ENCODE measurements at regions not wholly inside any gene's neighbourhood (a gene's known extent, or its start where the extent isn't known, plus 50 kb on each side); places are given as distances from the start of the nearest gene placed in this dataset.

DNA sequence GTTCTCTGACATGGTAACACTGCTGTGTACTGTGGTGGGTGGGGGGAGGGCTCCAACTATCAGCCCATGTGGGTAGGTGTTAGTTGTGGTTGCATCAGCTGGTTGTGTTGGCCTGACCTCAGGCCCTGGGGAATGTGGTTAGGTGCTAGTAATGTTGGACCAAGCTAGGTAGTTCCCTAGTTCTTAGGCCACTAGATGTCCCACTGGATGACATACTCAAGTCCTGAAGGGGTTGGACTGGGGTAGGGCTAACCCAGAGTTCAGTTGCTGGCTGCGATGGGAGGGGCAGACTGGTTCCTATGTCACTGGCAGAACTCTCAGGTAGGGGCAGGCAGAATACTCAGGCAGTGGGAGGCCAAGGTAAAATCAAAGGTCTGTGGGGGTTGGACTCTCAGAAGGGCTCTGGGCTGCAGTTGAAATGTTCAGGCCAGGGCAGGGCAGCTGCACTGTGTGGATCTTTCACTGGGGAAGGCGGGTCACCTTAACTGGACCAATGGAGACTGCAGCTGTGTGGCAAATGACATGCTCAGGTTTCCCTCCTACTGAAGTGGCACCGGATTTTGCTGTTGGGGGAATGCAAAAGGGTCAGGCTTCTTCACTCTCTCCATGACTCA lies 870.7 kb downstream of the LRRIQ3 start:
- Histone ChIP-seq H3K9ac (ENCODE audit: low read length) (no peak overlapping the region), H3K4me3 (ENCODE audit: insufficient read depth, low read length, poor library complexity, severe bottlenecking) (no peak overlapping the region), H4K20me1 (ENCODE audit: low read depth, low read length) (no peaks in the 10 kb centered on the region), H3K27me3 (ENCODE audit: low read length) (no peaks in the 10 kb centered on the region), H2AFZ (ENCODE audit: low read depth, low read length, severe bottlenecking) (no peak overlapping the region), H3K9me2 (replicated peaks; ENCODE audit: insufficient read depth, low read length) (no peaks in the 10 kb centered on the region), H3K36me3 (ENCODE audit: low read length) (no peaks in the 10 kb centered on the region), H3K79me2 (ENCODE audit: insufficient read depth, low read length) (no peaks in the 10 kb centered on the region), H3K27ac (ENCODE audit: low read depth, low read length) (no peak overlapping the region), H3K9me3 (ENCODE audit: insufficient read depth, low read length) (no peaks in the 10 kb centered on the region), H3F3A (ENCODE audit: insufficient read depth) (no peaks in the 10 kb centered on the region), H3K4me2 (ENCODE audit: low read depth, low read length, poor library complexity, severe bottlenecking) (no peak overlapping the region)
- TF ChIP-seq EZH2phosphoT487 (conservative IDR thresholded peaks at IDR 0.05; ENCODE audit: low read length), result no peak
- TF ChIP-seq, protein P1, sequence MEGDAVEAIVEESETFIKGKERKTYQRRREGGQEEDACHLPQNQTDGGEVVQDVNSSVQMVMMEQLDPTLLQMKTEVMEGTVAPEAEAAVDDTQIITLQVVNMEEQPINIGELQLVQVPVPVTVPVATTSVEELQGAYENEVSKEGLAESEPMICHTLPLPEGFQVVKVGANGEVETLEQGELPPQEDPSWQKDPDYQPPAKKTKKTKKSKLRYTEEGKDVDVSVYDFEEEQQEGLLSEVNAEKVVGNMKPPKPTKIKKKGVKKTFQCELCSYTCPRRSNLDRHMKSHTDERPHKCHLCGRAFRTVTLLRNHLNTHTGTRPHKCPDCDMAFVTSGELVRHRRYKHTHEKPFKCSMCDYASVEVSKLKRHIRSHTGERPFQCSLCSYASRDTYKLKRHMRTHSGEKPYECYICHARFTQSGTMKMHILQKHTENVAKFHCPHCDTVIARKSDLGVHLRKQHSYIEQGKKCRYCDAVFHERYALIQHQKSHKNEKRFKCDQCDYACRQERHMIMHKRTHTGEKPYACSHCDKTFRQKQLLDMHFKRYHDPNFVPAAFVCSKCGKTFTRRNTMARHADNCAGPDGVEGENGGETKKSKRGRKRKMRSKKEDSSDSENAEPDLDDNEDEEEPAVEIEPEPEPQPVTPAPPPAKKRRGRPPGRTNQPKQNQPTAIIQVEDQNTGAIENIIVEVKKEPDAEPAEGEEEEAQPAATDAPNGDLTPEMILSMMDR (IDR thresholded peaks at IDR 0.05; ENCODE audit: insufficient read depth, low read length, poor library complexity, severe bottlenecking), result no peak

DNA sequence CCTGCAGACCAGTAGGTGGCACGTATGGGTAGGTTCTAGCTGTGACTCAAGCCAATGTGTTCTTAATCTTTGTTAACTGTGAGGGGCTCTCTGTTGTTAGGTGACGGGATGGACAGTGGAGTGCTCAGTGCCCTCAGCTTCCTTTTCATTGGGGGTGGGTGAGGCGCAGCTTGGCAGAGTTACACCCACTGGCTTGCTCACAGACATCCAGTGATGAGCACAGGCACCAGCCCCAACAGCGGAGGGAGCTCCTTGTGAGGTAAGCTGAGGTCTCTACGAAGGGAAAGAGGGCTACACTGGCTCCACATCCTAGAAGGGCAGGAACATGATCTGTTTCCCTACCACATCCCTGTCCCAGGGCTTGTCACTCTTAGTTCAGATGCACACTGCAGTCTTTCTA lies 871.3 kb downstream of the LRRIQ3 start:
- H4K20me1 ChIP-seq (ENCODE audit: low read depth, low read length), result no peaks in the 10 kb centered on the region
- no peak overlapping the region for H3K9ac ChIP-seq (ENCODE audit: low read length)
- H3K36me3 ChIP-seq (ENCODE audit: low read length), result no peaks in the 10 kb centered on the region
- H3K79me2 ChIP-seq (ENCODE audit: insufficient read depth, low read length), result no peaks in the 10 kb centered on the region
- H3K4me3 ChIP-seq (ENCODE audit: insufficient read depth, low read length, poor library complexity, severe bottlenecking), result no peak overlapping the region
- H3K9me2 ChIP-seq (replicated peaks; ENCODE audit: insufficient read depth, low read length), result no peaks in the 10 kb centered on the region
- H3K27me3 ChIP-seq (ENCODE audit: low read length), result no peaks in the 10 kb centered on the region
- H3K9me3 ChIP-seq (ENCODE audit: insufficient read depth, low read length), result no peaks in the 10 kb centered on the region
- no peak overlapping the region for H2AFZ ChIP-seq (ENCODE audit: low read depth, low read length, severe bottlenecking)
- TF ChIP-seq, protein P1 (IDR thresholded peaks at IDR 0.05; ENCODE audit: insufficient read depth, low read length, poor library complexity, severe bottlenecking), result no peak
- no peak for TF ChIP-seq EZH2phosphoT487 (conservative IDR thresholded peaks at IDR 0.05; ENCODE audit: low read length)
- no peak overlapping the region for H3K27ac ChIP-seq (ENCODE audit: low read depth, low read length)
- H3K4me2 ChIP-seq (ENCODE audit: low read depth, low read length, poor library complexity, severe bottlenecking), result no peak overlapping the region
- H3F3A ChIP-seq (ENCODE audit: insufficient read depth), result no peaks in the 10 kb centered on the region

DNA sequence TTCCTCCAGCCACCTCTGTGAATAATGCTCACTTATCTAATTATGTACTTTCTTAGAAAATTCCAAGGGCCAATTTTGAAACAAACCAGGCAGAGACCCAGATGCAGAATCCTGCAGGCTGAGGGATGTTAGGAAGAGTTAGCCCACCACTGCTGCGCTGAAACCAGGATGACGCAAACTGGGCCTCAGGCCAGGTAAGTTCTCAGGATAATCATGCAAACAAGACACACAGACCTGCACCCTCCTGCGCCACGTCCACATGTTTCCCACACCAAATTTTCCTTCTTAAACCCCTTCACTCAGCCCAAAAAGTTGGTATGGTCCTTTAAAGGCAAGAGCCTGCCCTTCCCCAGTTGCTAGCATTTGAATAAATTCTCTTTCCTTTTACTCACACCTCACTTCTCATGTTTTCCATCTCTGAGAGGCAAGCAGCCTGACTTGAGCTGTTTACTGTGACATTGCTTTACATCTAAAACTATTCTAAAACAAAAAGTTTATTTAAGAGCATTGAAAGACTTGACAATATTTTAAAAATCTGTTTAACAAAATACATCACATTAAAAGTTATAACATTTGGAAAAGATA lies 887.1 kb downstream of the LRRIQ3 start:
- no peaks in the 10 kb centered on the region for H3K36me3 ChIP-seq (ENCODE audit: low read length)
- no peak overlapping the region for H3K9ac ChIP-seq (ENCODE audit: low read length)
- no peaks in the 10 kb centered on the region for H4K20me1 ChIP-seq (ENCODE audit: low read depth, low read length)
- no peaks in the 10 kb centered on the region for H3K9me3 ChIP-seq (ENCODE audit: insufficient read depth, low read length)
- no peaks in the 10 kb centered on the region for H3K9me2 ChIP-seq (replicated peaks; ENCODE audit: insufficient read depth, low read length)
- no peaks in the 10 kb centered on the region for H3F3A ChIP-seq (ENCODE audit: insufficient read depth)
- H2AFZ ChIP-seq (ENCODE audit: low read depth, low read length, severe bottlenecking), result no peak overlapping the region
- no peaks in the 10 kb centered on the region for H3K79me2 ChIP-seq (ENCODE audit: insufficient read depth, low read length)
- H3K27me3 ChIP-seq (ENCODE audit: low read length), result no peaks in the 10 kb centered on the region
- no peak overlapping the region for H3K4me3 ChIP-seq (ENCODE audit: insufficient read depth, low read length, poor library complexity, severe bottlenecking)
- no peak overlapping the region for H3K27ac ChIP-seq (ENCODE audit: low read depth, low read length)
- no peak for TF ChIP-seq EZH2phosphoT487 (conservative IDR thresholded peaks at IDR 0.05; ENCODE audit: low read length)
- TF ChIP-seq, protein P1 (IDR thresholded peaks at IDR 0.05; ENCODE audit: insufficient read depth, low read length, poor library complexity, severe bottlenecking), result no peak
- H3K4me2 ChIP-seq (ENCODE audit: low read depth, low read length, poor library complexity, severe bottlenecking), result no peak overlapping the region
